ENCODE measurements at regions not wholly inside any gene's neighbourhood (a gene's known extent, or its start where the extent isn't known, plus 50 kb on each side); places are given as distances from the start of the nearest gene placed in this dataset.

GRCh38 chr4:148503681-148504080 is 61.5 kb upstream of the NR3C2 start:
- no peak for TF ChIP-seq FIP1L1 (IDR thresholded peaks at IDR 0.05; ENCODE audit: borderline replicate concordance, insufficient read depth, low read depth, low read length)
- no peak for TF ChIP-seq IKZF4 (CRISPR knock-in tag; IDR thresholded peaks at IDR 0.05; ENCODE audit: borderline replicate concordance, low read depth, not compliant biosample characterization)
- no peak for TF ChIP-seq CC2D1A (CRISPR knock-in tag; IDR thresholded peaks at IDR 0.05)

Measured in HepG2 (cell line).